ENCODE measurements at regions not wholly inside any gene's neighbourhood (a gene's known extent, or its start where the extent isn't known, plus 50 kb on each side); places are given as distances from the start of the nearest gene placed in this dataset.

GRCh38 chr10:28250782-28251181 is 52.1 kb downstream of the MPP7 start:
- H3K9ac ChIP-seq (ENCODE audit: low read depth, low read length): no peak overlapping the region
- H3K9me3 ChIP-seq (ENCODE audit: control insufficient read depth, insufficient read depth, low read length): no peaks in the 10 kb centered on the region
- no peaks in the 10 kb centered on the region for H3K4me1 ChIP-seq (ENCODE audit: control insufficient read depth, insufficient read depth, low read length)
- no peaks in the 10 kb centered on the region for H3K36me3 ChIP-seq (ENCODE audit: control insufficient read depth, insufficient read depth, low read length)
- no peak overlapping the region for H3K4me3 ChIP-seq (ENCODE audit: low read depth, low read length)
- no peaks in the 10 kb centered on the region for H3K27me3 ChIP-seq (ENCODE audit: control insufficient read depth, insufficient read depth, low read length)

DNA sequence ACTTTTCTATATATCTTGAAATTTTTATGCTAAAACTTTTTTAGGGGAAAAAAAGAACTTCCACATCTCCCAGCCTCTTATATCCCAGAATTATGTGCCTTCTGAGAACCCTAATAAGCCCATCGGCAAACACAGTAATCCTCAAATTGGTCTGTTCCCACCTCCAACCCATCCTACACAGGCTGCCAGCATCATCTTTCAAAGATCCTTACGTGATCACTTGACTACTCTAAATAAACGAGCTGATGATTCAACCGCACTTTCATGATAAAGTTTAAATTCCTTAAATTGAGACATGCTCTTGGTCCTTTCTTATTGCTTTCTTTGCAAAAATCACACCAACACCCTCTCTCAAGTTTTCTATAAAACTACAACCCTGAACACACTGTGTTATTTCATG is 52.5 kb downstream of the MPP7 start:
- Histone ChIP-seq H3K9ac (ENCODE audit: low read depth, low read length) (no peak overlapping the region), H3K4me1 (ENCODE audit: control insufficient read depth, insufficient read depth, low read length) (no peaks in the 10 kb centered on the region), H3K9me3 (ENCODE audit: control insufficient read depth, insufficient read depth, low read length) (no peaks in the 10 kb centered on the region), H3K27me3 (ENCODE audit: control insufficient read depth, insufficient read depth, low read length) (no peaks in the 10 kb centered on the region), H3K4me3 (ENCODE audit: low read depth, low read length) (no peak overlapping the region), H3K36me3 (ENCODE audit: control insufficient read depth, insufficient read depth, low read length) (no peaks in the 10 kb centered on the region)

GRCh38 chr10:28249512-28249911 is 53.4 kb downstream of the MPP7 start:
- Histone ChIP-seq H3K4me1 (ENCODE audit: control insufficient read depth, insufficient read depth, low read length) (no peaks in the 10 kb centered on the region), H3K4me3 (ENCODE audit: low read depth, low read length) (no peak overlapping the region), H3K9me3 (ENCODE audit: control insufficient read depth, insufficient read depth, low read length) (no peaks in the 10 kb centered on the region), H3K36me3 (ENCODE audit: control insufficient read depth, insufficient read depth, low read length) (no peaks in the 10 kb centered on the region), H3K9ac (ENCODE audit: low read depth, low read length) (no peak overlapping the region), H3K27me3 (ENCODE audit: control insufficient read depth, insufficient read depth, low read length) (no peaks in the 10 kb centered on the region)

GRCh38 chr10:28248092-28248491 is 54.8 kb downstream of the MPP7 start:
- no peak overlapping the region for H3K9ac ChIP-seq (ENCODE audit: low read depth, low read length)
- no peaks in the 10 kb centered on the region for H3K9me3 ChIP-seq (ENCODE audit: control insufficient read depth, insufficient read depth, low read length)
- no peaks in the 10 kb centered on the region for H3K4me1 ChIP-seq (ENCODE audit: control insufficient read depth, insufficient read depth, low read length)
- no peaks in the 10 kb centered on the region for H3K27me3 ChIP-seq (ENCODE audit: control insufficient read depth, insufficient read depth, low read length)
- no peak overlapping the region for H3K4me3 ChIP-seq (ENCODE audit: low read depth, low read length)
- H3K36me3 ChIP-seq (ENCODE audit: control insufficient read depth, insufficient read depth, low read length): no peaks in the 10 kb centered on the region

DNA sequence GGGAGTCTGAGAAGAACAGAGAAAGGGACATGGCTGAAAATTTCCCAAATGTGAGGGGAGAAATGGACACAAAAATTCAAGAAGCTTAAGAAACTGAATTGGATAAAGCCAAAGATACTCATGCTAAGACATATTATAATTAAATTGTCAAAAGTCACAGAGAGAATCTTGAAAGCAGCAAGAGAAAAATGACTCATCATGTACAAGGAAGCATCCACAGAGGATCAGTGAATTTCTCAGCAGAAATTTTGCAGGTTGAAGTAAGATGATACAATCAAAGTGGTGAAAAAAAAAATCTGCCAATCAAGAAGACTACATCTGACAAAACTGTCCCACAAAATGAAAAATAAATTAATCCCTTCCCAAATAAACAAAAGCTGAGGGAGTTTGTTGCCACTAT is 56.8 kb downstream of the MPP7 start:
- Histone ChIP-seq H3K9me3 (ENCODE audit: control insufficient read depth, insufficient read depth, low read length) (no peaks in the 10 kb centered on the region), H3K27me3 (ENCODE audit: control insufficient read depth, insufficient read depth, low read length) (no peaks in the 10 kb centered on the region), H3K9ac (ENCODE audit: low read depth, low read length) (no peak overlapping the region), H3K4me1 (ENCODE audit: control insufficient read depth, insufficient read depth, low read length) (no peaks in the 10 kb centered on the region), H3K4me3 (ENCODE audit: low read depth, low read length) (no peak overlapping the region), H3K36me3 (ENCODE audit: control insufficient read depth, insufficient read depth, low read length) (no peaks in the 10 kb centered on the region)

DNA sequence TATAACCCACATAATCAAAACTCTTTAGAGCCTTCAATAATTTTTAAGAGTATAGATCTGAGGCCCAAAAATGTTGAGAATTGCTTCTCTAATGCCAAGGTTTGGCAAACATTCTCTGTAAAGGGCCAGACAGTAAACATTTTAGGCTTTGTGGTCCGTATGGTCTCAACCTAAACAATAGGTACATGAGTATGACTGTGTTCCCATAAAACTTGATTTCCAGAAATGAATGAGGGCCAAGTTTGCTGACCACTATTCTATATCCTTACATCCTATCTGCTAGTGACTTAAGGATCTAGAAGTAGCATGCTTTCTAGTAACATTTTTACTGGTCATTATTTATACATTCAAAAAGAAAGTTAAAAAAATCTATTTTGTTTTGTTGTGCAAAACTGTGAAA is 58.9 kb downstream of the MPP7 start:
- Histone ChIP-seq H3K4me1 (ENCODE audit: control insufficient read depth, insufficient read depth, low read length) (no peaks in the 10 kb centered on the region), H3K36me3 (ENCODE audit: control insufficient read depth, insufficient read depth, low read length) (no peaks in the 10 kb centered on the region), H3K27me3 (ENCODE audit: control insufficient read depth, insufficient read depth, low read length) (no peaks in the 10 kb centered on the region), H3K9me3 (ENCODE audit: control insufficient read depth, insufficient read depth, low read length) (no peaks in the 10 kb centered on the region), H3K4me3 (ENCODE audit: low read depth, low read length) (no peak overlapping the region), H3K9ac (ENCODE audit: low read depth, low read length) (no peak overlapping the region)

GRCh38 chr10:28242555-28243204 is 60.2 kb downstream of the MPP7 start:
- Histone ChIP-seq H3K4me3 (ENCODE audit: low read depth, low read length) (no peak overlapping the region), H3K27me3 (ENCODE audit: control insufficient read depth, insufficient read depth, low read length) (no peaks in the 10 kb centered on the region), H3K9me3 (ENCODE audit: control insufficient read depth, insufficient read depth, low read length) (no peaks in the 10 kb centered on the region), H3K9ac (ENCODE audit: low read depth, low read length) (no peak overlapping the region), H3K4me1 (ENCODE audit: control insufficient read depth, insufficient read depth, low read length) (no peaks in the 10 kb centered on the region), H3K36me3 (ENCODE audit: control insufficient read depth, insufficient read depth, low read length) (no peaks in the 10 kb centered on the region)

GRCh38 chr10:28241741-28242399 is 61.0 kb downstream of the MPP7 start:
- Histone ChIP-seq H3K9me3 (ENCODE audit: control insufficient read depth, insufficient read depth, low read length) (no peaks in the 10 kb centered on the region), H3K36me3 (ENCODE audit: control insufficient read depth, insufficient read depth, low read length) (no peaks in the 10 kb centered on the region), H3K27me3 (ENCODE audit: control insufficient read depth, insufficient read depth, low read length) (no peaks in the 10 kb centered on the region), H3K9ac (ENCODE audit: low read depth, low read length) (no peak overlapping the region), H3K4me1 (ENCODE audit: control insufficient read depth, insufficient read depth, low read length) (no peaks in the 10 kb centered on the region), H3K4me3 (ENCODE audit: low read depth, low read length) (no peak overlapping the region)

- Histone ChIP-seq H3K9ac (ENCODE audit: low read depth, low read length) (no peak overlapping the region), H3K4me3 (ENCODE audit: low read depth, low read length) (no peak overlapping the region), H3K36me3 (ENCODE audit: control insufficient read depth, insufficient read depth, low read length) (no peaks in the 10 kb centered on the region), H3K9me3 (ENCODE audit: control insufficient read depth, insufficient read depth, low read length) (no peaks in the 10 kb centered on the region), H3K4me1 (ENCODE audit: control insufficient read depth, insufficient read depth, low read length) (no peaks in the 10 kb centered on the region), H3K27me3 (ENCODE audit: control insufficient read depth, insufficient read depth, low read length) (no peaks in the 10 kb centered on the region)
These were observed 62.5 kb downstream of the MPP7 start for GRCh38 chr10:28240400-28240799.

DNA sequence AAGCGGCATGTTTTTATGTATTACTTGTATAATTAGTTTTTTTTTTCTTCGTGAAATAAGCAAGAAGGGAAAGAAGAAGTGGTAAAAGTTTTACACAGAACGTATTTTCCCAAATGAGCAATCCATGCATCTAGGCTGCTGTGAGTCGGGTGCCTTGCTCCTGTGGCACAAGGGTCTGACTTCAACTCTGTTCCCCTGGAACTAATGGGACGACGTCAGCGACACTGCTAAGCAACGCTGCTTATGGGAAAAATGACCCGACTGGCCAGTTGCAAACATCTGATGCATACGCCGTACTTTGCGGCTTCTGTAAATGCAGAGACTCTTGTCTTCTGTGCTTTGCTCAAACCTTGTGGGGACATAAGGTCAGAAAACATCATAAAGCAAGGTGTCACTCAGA is 66.3 kb downstream of the MPP7 start:
- Histone ChIP-seq H3K4me1 (ENCODE audit: control insufficient read depth, insufficient read depth, low read length) (no peaks in the 10 kb centered on the region), H3K9ac (ENCODE audit: low read depth, low read length) (no peak overlapping the region), H3K27me3 (ENCODE audit: control insufficient read depth, insufficient read depth, low read length) (no peaks in the 10 kb centered on the region), H3K36me3 (ENCODE audit: control insufficient read depth, insufficient read depth, low read length) (no peaks in the 10 kb centered on the region), H3K4me3 (ENCODE audit: low read depth, low read length) (no peak overlapping the region), H3K9me3 (ENCODE audit: control insufficient read depth, insufficient read depth, low read length) (no peaks in the 10 kb centered on the region)

GRCh38 chr10:28220811-28221210 is 82.1 kb downstream of the MPP7 start:
- H3K9me3 ChIP-seq (ENCODE audit: control insufficient read depth, insufficient read depth, low read length): no peaks in the 10 kb centered on the region
- no peaks in the 10 kb centered on the region for H3K27me3 ChIP-seq (ENCODE audit: control insufficient read depth, insufficient read depth, low read length)
- H3K9ac ChIP-seq (ENCODE audit: low read depth, low read length): no peak overlapping the region
- H3K4me1 ChIP-seq (ENCODE audit: control insufficient read depth, insufficient read depth, low read length): no peaks in the 10 kb centered on the region
- H3K36me3 ChIP-seq (ENCODE audit: control insufficient read depth, insufficient read depth, low read length): no peaks in the 10 kb centered on the region
- no peak overlapping the region for H3K4me3 ChIP-seq (ENCODE audit: low read depth, low read length)

- H3K4me3 ChIP-seq (ENCODE audit: low read depth, low read length): no peak overlapping the region
- no peaks in the 10 kb centered on the region for H3K9me3 ChIP-seq (ENCODE audit: control insufficient read depth, insufficient read depth, low read length)
- peaks cover 6% of the 10 kb centered on the region for H3K4me1 ChIP-seq (ENCODE audit: control insufficient read depth, insufficient read depth, low read length)
These were observed 83.6 kb downstream of the MPP7 start for GRCh38 chr10:28219251-28219650.

More at GRCh38 chr10:28219251-28219650, 83.6 kb downstream of the MPP7 start:
- H3K36me3 ChIP-seq (ENCODE audit: control insufficient read depth, insufficient read depth, low read length): no peaks in the 10 kb centered on the region
- no peaks in the 10 kb centered on the region for H3K27me3 ChIP-seq (ENCODE audit: control insufficient read depth, insufficient read depth, low read length)
- no peak overlapping the region for H3K9ac ChIP-seq (ENCODE audit: low read depth, low read length)
